ENCODE measurements at regions not wholly inside any gene's neighbourhood (a gene's known extent, or its start where the extent isn't known, plus 50 kb on each side); places are given as distances from the start of the nearest gene placed in this dataset.

DNA sequence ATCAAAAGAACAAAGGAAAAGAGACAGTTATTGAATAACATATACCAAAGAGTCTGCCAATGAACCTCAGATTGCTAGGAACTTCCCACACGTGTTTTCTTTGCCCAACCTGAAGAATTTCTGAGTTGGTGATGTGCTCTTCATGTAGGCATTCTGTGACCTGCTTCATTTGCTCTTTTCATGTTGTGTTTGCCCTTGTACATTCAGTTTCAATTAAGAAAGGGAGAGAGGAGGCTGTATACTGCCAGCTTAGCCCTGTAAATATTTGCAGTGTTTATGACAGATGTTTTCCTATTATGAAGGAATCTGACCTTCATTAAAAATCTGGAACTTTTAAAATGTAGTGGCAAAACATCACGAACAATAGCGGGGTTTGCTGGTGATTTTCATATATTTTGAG, 168.5 kb downstream of the GAS1 start:
- no peak overlapping the region for H3K4me3 ChIP-seq (ENCODE audit: low read length)
- no peak for DNase-seq (ENCODE audit: low read depth)
- TF ChIP-seq, protein P1, sequence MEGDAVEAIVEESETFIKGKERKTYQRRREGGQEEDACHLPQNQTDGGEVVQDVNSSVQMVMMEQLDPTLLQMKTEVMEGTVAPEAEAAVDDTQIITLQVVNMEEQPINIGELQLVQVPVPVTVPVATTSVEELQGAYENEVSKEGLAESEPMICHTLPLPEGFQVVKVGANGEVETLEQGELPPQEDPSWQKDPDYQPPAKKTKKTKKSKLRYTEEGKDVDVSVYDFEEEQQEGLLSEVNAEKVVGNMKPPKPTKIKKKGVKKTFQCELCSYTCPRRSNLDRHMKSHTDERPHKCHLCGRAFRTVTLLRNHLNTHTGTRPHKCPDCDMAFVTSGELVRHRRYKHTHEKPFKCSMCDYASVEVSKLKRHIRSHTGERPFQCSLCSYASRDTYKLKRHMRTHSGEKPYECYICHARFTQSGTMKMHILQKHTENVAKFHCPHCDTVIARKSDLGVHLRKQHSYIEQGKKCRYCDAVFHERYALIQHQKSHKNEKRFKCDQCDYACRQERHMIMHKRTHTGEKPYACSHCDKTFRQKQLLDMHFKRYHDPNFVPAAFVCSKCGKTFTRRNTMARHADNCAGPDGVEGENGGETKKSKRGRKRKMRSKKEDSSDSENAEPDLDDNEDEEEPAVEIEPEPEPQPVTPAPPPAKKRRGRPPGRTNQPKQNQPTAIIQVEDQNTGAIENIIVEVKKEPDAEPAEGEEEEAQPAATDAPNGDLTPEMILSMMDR (IDR thresholded peaks at IDR 0.05; ENCODE audit: insufficient read depth, low read depth, low read length, missing control alignments): no peak

DNA sequence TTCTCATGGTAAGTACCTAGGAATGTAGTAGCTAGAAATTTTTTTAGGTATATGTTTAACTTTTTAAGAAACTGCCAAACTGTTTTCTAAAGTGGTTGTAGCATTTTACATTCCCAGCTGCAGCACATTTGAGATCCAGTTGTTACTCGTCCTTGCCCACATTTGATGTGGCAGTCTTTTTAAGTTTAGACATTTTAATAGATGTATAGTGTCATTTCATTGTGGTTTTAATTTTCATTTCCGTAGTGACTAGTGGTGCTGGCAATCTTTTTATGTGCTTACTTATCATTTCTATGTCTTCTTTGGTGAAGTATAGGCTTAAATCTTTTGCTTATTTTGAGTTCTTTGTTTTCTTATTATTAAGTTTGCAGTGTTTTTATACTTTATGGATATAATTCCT, 171.6 kb downstream of the GAS1 start:
- H3K4me3 ChIP-seq (ENCODE audit: low read length): no peak overlapping the region
- TF ChIP-seq, protein P1 (IDR thresholded peaks at IDR 0.05; ENCODE audit: insufficient read depth, low read depth, low read length, missing control alignments): no peak
- no peak for DNase-seq (ENCODE audit: low read depth)

DNA sequence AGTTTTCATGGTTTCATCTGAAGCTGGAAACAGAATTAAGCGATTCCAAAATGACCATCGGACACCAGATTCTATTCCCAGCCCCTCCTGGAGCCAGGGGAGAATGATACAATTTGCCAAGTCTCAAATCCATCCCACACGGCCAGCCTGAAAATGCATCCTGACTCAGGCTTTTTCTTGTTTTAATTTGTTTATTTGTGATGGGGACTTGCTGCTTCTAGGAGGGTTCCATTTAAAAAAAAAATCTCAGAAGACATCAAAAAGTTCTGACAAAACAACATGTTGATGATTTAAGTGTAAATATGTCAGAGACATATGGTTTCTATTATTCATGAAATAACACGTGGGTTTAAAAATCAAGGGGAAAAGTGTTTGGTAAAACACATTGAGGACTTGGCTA, 173.2 kb downstream of the GAS1 start:
- TF ChIP-seq, protein P1 (IDR thresholded peaks at IDR 0.05; ENCODE audit: insufficient read depth, low read depth, low read length, missing control alignments): no peak
- no peak overlapping the region for H3K4me3 ChIP-seq (ENCODE audit: low read length)
- DNase-seq (ENCODE audit: low read depth): no peak

DNA sequence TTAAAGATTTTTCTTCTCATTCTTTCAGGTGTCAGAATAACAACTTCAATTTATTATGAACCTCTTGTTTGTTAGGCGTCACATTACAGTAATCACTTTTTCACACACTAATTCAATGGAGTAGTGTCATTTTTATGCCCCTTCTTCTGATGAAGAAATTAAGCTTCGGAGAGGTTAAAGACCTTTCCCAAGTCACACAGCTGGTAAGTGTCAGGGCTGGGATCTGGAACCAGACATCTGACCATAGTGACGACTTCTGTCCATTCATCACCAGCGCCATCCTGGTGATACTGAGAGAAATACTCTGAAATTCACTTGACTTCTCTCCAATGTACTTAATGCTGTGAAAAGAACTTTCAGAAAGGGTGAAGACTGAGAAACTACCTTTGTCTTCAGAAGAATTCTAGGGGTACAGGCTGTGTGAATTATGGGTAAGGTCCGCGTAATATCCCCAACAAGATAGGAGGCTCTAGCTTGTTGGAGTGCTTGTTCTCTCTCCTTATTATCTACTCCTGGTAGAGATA, 173.8 kb downstream of the GAS1 start:
- H3K4me3 ChIP-seq (ENCODE audit: low read length): no peak overlapping the region
- DNase-seq (ENCODE audit: low read depth): no peak
- TF ChIP-seq, protein P1 (IDR thresholded peaks at IDR 0.05; ENCODE audit: insufficient read depth, low read depth, low read length, missing control alignments): no peak

DNA sequence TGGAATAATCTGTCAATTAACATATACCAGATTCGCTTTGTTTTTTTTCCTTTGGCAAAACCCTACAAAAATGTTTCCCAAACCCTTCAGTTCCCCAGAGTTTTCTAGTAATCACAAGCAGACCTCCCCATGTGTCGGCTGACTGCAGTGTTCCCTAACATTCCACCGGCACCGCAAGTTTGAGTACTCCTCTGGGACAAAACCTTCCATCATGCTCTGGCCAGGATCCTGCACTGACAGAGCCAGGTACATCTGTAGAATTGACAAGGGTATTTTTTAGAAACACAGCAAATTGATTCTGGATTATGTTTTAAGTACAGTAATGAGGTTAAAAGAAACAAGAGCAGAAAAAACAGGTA, 174.7 kb downstream of the GAS1 start:
- H3K4me3 ChIP-seq (ENCODE audit: low read length): no peak overlapping the region
- DNase-seq (ENCODE audit: low read depth): no peak
- TF ChIP-seq, protein P1 (IDR thresholded peaks at IDR 0.05; ENCODE audit: insufficient read depth, low read depth, low read length, missing control alignments): no peak

DNA sequence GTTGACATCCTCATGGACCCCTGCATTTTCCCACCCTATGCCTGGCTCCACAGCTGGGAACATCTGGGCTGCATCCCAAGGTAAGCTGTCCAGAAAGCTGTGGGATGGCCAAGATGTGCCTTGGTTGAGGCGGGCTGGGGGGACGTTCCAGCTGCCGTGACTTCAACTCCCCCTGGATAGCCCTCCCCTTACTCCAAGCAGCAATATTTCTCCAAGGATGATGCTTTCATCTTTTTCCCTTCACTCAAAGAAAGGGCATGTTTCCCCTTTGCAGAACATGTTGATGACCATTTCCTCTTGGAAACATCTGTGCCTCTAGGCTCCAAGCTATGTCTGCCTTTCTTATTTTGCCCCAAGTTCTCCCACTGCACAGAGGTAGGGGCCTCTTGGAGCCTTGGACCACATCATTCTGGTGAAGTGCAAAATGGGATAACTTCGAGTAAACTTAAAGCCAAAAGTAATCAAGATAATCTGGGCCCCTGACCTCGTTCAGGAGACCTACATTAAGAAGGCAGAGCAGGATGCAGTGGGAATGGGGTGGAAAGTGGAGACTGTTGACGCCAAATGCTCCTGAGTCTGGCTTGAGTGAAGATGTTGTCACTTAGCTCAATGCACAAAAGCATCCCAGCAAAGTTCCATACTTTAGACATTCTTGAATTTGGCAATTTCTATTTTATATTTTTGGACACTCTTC, 175.2 kb downstream of the GAS1 start:
- DNase-seq (ENCODE audit: low read depth): no peak
- no peak overlapping the region for H3K4me3 ChIP-seq (ENCODE audit: low read length)

More for the DNA sequence above, 175.2 kb downstream of the GAS1 start:
- TF ChIP-seq, protein P1 (IDR thresholded peaks at IDR 0.05; ENCODE audit: insufficient read depth, low read depth, low read length, missing control alignments): no peak

All from epithelial cell of esophagus (primary cell).